Activated CD8-positive, alpha-beta memory T cell treated with anti-CD3 and anti-CD28 coated beads, Interleukin-2, amount 10 ng/mL, durations not matched to agents 7 days and 5 days (primary cell): ENCODE measurements at regions not wholly inside any gene's neighbourhood (a gene's known extent, or its start where the extent isn't known, plus 50 kb on each side); places are given as distances from the start of the nearest gene placed in this dataset.
"Not testable (repeated sequence)": the region's sequence is repeated elsewhere in the genome, so short reads cannot be mapped to it uniquely, and the experiment has no call there.

Source experiments
- ATAC-seq: fragments of 150-1000 bp; cut with Tn5 transposase; one replicate; pipeline ENCODE4 v1.10.0; 2021; ENCODE audit warnings: moderate library complexity
- CTCF ChIA-PET: fragments of 350-600 bp; sonication (Branson Sonifier 250); formaldehyde crosslinking; loops from one replicate; lab custom pipeline; 2021; ENCODE audit warnings: antibody characterized with exemption; lab: Charles Lee
- DNase-seq: peaks from one replicate; pipeline ENCODE4 v3.0.0-alpha.2; 2020
- H3K27ac Mint-ChIP-seq: one replicate; pipeline ENCODE4 v1.8.0; 2021; ENCODE audit warnings: mild to moderate bottlenecking, mixed read lengths
- H3K27me3 Mint-ChIP-seq: one replicate; pipeline ENCODE4 v1.8.0; 2021; ENCODE audit warnings: mixed read lengths
- H3K36me3 Mint-ChIP-seq: one replicate; pipeline ENCODE4 v1.8.0; 2021; ENCODE audit warnings: mild to moderate bottlenecking, mixed read lengths
- H3K4me1 Mint-ChIP-seq: one replicate; pipeline ENCODE4 v1.8.0; 2021; ENCODE audit warnings: mixed read lengths
- H3K4me3 Mint-ChIP-seq: one replicate; pipeline ENCODE4 v1.8.0; 2021; ENCODE audit warnings: mild to moderate bottlenecking, moderate library complexity, mixed read lengths
- H3K9me3 Mint-ChIP-seq: one replicate; pipeline ENCODE4 v1.8.0; 2022; ENCODE audit warnings: low read depth, mixed read lengths

DNA sequence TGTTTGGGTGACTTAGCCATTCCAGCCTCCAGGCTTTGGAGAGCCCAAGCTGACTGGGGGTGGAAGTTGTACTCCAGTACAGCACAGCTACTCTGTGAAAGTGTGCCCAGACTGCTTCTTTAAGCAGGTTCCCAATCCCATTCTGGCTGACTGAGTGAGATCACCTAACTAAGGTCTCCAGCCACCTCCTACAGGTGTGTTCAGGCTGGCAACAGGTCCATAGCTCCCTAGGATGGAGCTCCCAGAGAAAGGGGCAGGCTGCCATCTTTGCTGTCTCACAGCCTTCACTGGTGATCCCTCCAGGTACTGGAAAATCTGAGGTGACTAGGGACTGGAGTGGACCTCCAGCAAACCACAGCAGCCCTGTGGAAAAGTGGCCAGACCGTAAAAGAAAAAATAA lies 445.3 kb upstream of the KCNMB2 start:
- no peaks in the 10 kb centered on the region for H3K27me3 Mint-ChIP-seq
- no peaks in the 10 kb centered on the region for H3K4me1 Mint-ChIP-seq
- peaks cover 3% of the 10 kb centered on the region for H3K9me3 Mint-ChIP-seq
- no peaks in the 10 kb centered on the region for H3K36me3 Mint-ChIP-seq
- CTCF ChIA-PET: interaction anchor here (1.3 kb wide), 1 partner anchor 11 kb away, joined by 4 read pairs; no protein-coding TSS in a partner anchor
- no peak overlapping the region for H3K4me3 Mint-ChIP-seq
- DNase-seq (no peak), ATAC-seq (no peak)
- no peak overlapping the region for H3K27ac Mint-ChIP-seq

DNA sequence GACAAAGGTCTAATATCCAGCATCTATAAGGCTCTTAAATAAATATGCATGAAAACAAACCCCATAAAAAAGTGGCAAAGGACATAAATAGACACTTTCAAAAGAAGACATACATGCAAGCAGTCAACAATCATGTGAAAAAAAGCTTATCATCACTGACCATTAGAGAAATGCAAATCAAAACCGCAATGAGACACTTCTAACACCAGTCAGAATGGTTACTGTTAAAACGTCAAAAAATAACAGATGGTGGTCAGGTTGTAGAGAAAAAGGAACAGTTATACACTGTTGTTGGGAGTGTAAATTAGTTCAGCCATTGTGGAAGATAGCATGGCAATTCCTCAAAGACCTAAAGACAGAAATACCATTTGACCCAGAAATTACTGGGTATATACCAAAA lies 440.7 kb upstream of the KCNMB2 start:
- Mint-ChIP-seq H3K4me3 (no peak overlapping the region), H3K36me3 (no peaks in the 10 kb centered on the region), H3K27me3 (no peaks in the 10 kb centered on the region), H3K27ac (no peak overlapping the region), H3K4me1 (no peaks in the 10 kb centered on the region), H3K9me3 (peaks cover 3% of the 10 kb centered on the region)
- DNase-seq: no peak
- ATAC-seq: no peak
- CTCF ChIA-PET: no interaction called here

DNA sequence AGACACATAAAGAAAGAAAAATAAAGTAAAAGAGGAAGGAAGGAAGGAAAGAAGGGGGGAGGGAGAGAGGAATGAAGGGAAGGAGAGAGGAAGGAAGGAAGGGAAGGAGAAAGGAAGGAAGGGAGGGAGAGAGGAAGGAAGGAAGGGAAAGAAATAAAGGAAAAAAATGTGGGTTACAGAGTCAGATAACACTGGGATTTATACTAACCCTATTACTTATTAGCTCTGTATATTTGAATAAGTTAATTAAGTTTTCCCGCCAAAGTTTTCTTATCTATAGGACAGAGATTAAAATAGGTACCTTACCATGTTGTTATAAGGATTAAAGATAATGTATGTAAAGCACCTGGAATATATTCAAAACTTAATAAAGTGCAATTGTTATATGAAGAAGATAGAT lies 439.3 kb upstream of the KCNMB2 start:
- Mint-ChIP-seq H3K4me3 (no peak overlapping the region), H3K4me1 (no peaks in the 10 kb centered on the region), H3K9me3 (no peaks in the 10 kb centered on the region), H3K27ac (no peak overlapping the region), H3K27me3 (no peaks in the 10 kb centered on the region), H3K36me3 (no peaks in the 10 kb centered on the region)
- CTCF ChIA-PET: no interaction called here
- no peak for DNase-seq
- ATAC-seq: no peak

DNA sequence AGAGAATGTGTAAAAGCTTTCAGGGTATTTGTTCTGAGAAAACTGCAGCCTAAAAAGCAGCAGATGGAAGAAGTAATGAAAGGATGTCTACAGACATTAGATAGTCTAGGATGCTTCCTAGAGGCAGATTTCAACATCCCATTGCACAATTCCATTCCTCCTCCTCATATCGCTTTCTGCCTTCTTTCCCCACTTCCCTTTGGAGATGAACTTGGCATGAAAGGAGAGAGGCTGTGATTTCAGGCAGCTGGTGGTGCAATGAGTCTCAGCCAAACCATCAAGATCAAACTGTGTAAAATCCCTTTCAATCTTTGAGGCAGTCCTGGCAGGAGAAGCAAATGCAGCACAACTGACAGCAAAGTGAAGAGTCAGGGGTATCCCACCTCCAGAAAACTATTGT lies 438.7 kb upstream of the KCNMB2 start:
- no peak overlapping the region for H3K4me3 Mint-ChIP-seq
- H3K27ac Mint-ChIP-seq: no peak overlapping the region
- CTCF ChIA-PET: no interaction called here
- no peaks in the 10 kb centered on the region for H3K9me3 Mint-ChIP-seq
- DNase-seq: no peak
- no peaks in the 10 kb centered on the region for H3K4me1 Mint-ChIP-seq
- H3K36me3 Mint-ChIP-seq: no peaks in the 10 kb centered on the region
- no peak for ATAC-seq
- no peaks in the 10 kb centered on the region for H3K27me3 Mint-ChIP-seq

DNA sequence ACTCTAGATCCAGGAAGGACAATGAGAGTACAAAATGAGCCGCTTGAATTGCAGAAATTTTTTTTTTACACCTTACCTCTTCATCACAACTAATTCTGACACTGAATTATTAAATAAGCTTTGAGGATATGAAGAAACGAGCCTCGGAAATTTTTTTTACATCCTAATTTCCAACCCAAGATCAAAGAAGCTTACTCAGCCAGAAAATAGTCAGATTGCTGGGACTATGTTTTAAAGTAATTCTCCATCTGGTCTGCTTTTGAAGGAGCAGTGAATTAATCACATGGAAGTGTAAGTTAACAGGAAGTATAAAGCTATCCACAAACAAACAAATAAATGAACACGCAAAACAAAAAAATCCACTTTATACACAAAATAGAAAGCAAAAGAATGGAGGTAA lies 437.0 kb upstream of the KCNMB2 start:
- H3K9me3 Mint-ChIP-seq: no peaks in the 10 kb centered on the region
- H3K4me3 Mint-ChIP-seq: no peak overlapping the region
- no peaks in the 10 kb centered on the region for H3K4me1 Mint-ChIP-seq
- no peak for ATAC-seq
- CTCF ChIA-PET: no interaction called here
- no peaks in the 10 kb centered on the region for H3K27me3 Mint-ChIP-seq
- H3K27ac Mint-ChIP-seq: no peak overlapping the region
- no peaks in the 10 kb centered on the region for H3K36me3 Mint-ChIP-seq
- no peak for DNase-seq

DNA sequence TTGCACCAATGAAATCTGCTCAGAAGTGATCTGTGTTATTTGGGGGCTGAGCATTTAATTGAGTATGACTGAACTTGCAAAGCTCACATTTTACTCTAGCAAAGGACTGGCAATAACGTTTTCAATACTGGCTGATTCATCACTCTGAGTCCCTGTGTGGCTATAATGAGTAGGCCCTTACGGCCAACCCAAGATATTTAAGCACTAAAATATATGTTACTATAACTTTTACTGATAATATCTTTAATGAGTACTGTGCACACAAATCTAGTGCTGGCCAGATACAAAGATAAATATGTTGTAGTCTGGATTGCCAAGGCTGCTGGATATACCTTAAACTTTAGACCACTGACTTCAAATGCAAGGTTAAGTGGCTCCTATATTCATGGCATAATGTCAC lies 436.4 kb upstream of the KCNMB2 start:
- CTCF ChIA-PET: no interaction called here
- no peaks in the 10 kb centered on the region for H3K4me1 Mint-ChIP-seq
- H3K36me3 Mint-ChIP-seq: no peaks in the 10 kb centered on the region
- no peak overlapping the region for H3K4me3 Mint-ChIP-seq
- ATAC-seq (no peak), DNase-seq (no peak)
- H3K9me3 Mint-ChIP-seq: no peaks in the 10 kb centered on the region
- no peak overlapping the region for H3K27ac Mint-ChIP-seq
- H3K27me3 Mint-ChIP-seq: no peaks in the 10 kb centered on the region

DNA sequence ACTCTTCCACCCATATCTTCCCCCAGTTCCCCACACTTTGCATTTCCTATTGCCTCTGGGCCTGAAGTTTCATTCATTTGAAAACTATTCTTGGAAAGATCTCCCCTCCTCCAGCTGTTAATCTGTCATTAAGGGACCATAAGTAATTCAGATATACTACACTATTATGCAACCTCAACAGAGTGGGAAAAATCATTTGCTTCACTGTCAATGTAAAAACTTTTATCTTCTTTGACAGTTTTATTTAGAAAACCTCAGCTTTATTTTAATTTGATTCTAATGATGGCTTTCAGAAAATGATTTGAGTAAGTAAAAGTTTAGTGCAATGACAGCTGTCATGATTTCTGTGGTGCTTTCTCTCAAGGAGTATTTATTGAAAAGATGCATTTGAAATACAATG lies 435.3 kb upstream of the KCNMB2 start:
- no peaks in the 10 kb centered on the region for H3K9me3 Mint-ChIP-seq
- ATAC-seq: no peak
- no peak for DNase-seq
- CTCF ChIA-PET: interaction anchor here (1.2 kb wide), 1 partner anchor 10 kb away, joined by 4 read pairs; no protein-coding TSS in a partner anchor
- H3K27ac Mint-ChIP-seq: no peak overlapping the region
- no peaks in the 10 kb centered on the region for H3K4me1 Mint-ChIP-seq
- H3K36me3 Mint-ChIP-seq: no peaks in the 10 kb centered on the region
- H3K27me3 Mint-ChIP-seq: no peaks in the 10 kb centered on the region
- no peak overlapping the region for H3K4me3 Mint-ChIP-seq

DNA sequence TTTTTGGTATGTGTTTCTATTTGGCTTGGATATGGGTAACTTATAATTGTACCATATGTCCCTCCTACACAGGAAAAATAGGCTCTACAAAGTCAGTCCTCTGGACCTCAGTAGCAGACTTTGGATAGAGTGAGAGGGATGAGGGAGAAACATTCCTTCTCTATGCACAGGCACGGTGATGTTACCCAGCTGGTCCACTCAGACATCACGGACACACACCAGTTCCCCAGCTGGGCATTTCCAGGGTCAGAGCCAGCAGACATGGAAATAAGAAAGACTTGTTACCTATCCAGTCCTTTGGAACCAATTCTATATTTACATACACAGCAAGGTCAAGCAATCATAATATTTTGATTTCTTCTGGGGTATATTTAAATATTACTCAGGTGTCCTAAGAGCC lies 433.1 kb upstream of the KCNMB2 start:
- no peaks in the 10 kb centered on the region for H3K4me1 Mint-ChIP-seq
- CTCF ChIA-PET: no interaction called here
- no peak for DNase-seq
- no peaks in the 10 kb centered on the region for H3K9me3 Mint-ChIP-seq
- no peak overlapping the region for H3K27ac Mint-ChIP-seq
- ATAC-seq: no peak
- H3K36me3 Mint-ChIP-seq: no peaks in the 10 kb centered on the region
- H3K27me3 Mint-ChIP-seq: no peaks in the 10 kb centered on the region
- no peak overlapping the region for H3K4me3 Mint-ChIP-seq

DNA sequence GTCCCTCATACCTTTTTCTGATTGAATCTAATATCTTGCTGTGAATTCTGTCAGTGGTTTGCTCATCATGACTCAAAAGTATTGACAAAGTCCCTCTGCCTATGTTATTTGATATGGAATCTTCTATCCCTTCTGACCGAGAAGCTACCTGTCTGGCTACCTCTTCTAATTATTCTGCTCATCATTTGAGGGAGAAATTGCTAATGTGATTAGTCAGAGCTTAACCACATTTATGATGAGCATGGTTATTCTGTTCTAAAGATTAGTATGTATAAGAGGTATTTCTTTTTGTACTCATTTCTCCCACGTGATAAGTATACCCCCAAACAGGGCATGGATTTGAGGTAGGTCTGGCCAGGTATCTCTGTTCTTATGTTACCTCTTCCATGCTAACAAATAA lies 428.4 kb upstream of the KCNMB2 start:
- no peak for ATAC-seq
- Mint-ChIP-seq H3K4me1 (no peaks in the 10 kb centered on the region), H3K9me3 (no peaks in the 10 kb centered on the region), H3K36me3 (no peaks in the 10 kb centered on the region), H3K27me3 (no peaks in the 10 kb centered on the region), H3K27ac (no peak overlapping the region), H3K4me3 (no peak overlapping the region)
- CTCF ChIA-PET: no interaction called here
- DNase-seq: no peak

DNA sequence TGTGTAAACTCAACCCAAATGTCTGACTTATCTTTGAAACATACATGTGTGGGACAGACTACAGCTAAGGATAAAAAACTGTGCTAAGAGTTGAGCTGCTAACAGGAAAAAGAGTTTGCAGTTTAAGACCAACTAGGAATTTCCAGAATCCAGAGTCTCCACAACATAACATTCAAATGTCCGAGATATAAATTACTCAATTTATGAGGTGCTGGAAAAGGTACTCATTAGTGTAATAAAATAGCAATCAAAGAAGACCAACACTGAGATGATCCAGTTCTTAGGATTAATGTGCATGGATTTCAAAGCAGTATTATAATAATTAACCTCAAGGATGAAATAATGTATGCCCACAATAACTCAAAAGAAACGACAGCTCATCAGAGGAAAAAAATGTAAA lies 426.5 kb upstream of the KCNMB2 start:
- Mint-ChIP-seq H3K4me1 (no peaks in the 10 kb centered on the region), H3K4me3 (no peak overlapping the region), H3K27ac (no peak overlapping the region), H3K36me3 (no peaks in the 10 kb centered on the region), H3K27me3 (no peaks in the 10 kb centered on the region), H3K9me3 (no peaks in the 10 kb centered on the region)
- ATAC-seq (no peak), DNase-seq (no peak)
- CTCF ChIA-PET: interaction anchor here (1.1 to 1.2 kb wide), 2 partner anchors 17 to 472 kb away, joined by 3 read pairs; no protein-coding TSS in a partner anchor

DNA sequence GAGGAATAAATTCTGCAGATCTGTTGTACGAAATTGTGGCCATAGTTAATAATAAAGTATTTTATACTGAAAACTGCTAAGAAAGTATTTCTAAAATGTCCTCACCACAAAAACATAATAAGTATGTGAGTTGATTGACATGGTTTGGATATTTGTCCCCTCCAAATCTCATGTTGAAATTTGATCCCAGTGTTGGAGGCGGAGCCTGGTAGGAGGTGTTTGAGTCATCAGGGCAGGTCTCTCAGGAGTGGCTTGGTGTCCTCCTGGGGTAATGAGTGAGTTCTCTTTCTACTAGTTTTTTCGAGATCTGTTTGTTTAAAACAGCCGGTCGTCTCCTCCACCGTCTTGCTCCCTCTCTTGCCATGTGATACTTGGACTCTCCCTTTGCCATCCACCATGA lies 424.1 kb upstream of the KCNMB2 start:
- no peaks in the 10 kb centered on the region for H3K36me3 Mint-ChIP-seq
- H3K9me3 Mint-ChIP-seq: no peaks in the 10 kb centered on the region
- DNase-seq: no peak
- no peaks in the 10 kb centered on the region for H3K4me1 Mint-ChIP-seq
- H3K27ac Mint-ChIP-seq: no peak overlapping the region
- CTCF ChIA-PET: no interaction called here
- no peak for ATAC-seq
- no peaks in the 10 kb centered on the region for H3K27me3 Mint-ChIP-seq
- H3K4me3 Mint-ChIP-seq: no peak overlapping the region

DNA sequence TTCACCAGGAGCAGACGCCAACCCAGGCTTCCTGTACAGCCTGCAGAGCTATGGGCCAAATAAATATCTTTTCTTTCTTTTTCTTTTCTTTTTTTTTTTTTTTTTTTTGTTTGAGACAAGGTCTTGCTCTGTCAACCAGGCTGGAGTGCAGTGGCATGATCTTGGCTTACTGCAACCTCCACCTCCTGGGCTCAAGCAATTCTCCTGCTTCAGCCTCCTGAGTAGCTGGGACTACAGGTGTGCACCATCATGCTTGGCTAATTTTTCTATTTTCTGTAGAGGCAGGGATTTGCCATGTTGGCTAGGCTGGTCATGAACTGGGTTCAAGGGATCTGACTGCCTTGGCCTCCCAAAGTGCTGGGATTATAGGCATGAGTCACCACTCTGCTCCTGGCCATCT lies 423.7 kb upstream of the KCNMB2 start:
- H3K4me3 Mint-ChIP-seq, H3K36me3 Mint-ChIP-seq, H3K27ac Mint-ChIP-seq, H3K4me1 Mint-ChIP-seq, CTCF ChIA-PET, DNase-seq, H3K27me3 Mint-ChIP-seq, H3K9me3 Mint-ChIP-seq, ATAC-seq: not testable (repeated sequence)

DNA sequence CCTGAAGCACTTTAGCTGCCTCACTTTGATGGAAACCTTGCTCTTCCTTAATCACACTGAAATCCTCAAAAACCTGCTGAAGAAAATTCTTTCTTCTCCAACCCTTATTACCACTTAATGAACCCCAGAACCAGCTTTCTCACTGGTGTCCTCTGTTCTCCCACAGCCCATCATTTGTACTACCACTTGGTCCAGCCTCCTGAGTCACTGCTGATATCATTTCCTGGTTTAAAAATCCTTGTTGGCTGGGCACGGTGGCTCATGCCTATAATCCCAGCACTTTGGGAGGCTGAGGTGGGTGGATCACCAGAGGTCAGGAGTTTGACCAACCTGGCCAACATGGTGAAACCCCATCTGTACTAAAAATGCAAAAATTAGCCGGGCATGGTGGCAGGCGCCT lies 418.6 kb upstream of the KCNMB2 start:
- DNase-seq: no peak
- Mint-ChIP-seq H3K27me3 (no peaks in the 10 kb centered on the region), H3K4me1 (no peaks in the 10 kb centered on the region), H3K36me3 (no peaks in the 10 kb centered on the region), H3K4me3 (no peak overlapping the region), H3K9me3 (peaks cover 5% of the 10 kb centered on the region), H3K27ac (no peak overlapping the region)
- CTCF ChIA-PET: no interaction called here
- no peak for ATAC-seq

DNA sequence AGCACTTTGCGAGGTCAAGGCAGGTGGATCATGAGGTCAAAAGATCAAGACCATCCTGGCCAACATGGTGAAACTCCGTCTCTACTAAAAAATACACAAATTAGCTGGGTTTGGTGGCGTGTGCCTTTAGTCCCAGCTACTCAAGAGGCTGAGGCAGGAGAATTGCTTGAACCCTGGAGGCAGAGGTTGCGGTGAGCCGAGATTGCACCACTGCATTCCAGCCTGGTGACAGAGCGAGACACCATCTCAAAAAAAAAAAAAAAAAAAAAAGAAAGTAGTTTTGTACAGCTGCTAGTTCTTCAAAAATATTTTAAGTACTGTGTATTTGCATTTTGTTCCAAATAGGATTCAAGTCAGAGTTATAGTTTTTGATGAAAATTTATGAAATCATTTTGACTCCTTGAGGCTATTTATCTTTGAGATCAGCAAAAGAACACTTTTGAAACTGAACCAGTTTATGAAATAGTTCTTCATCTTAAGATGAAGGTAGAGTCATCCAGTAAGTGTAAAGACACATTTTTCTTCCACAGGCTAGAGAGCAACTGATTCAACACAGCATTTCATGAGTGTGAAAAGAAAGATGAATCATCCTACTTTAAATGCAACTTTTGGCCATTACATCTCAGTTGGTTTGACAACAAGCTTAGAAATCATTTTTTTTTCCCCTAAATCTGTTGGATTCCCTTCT lies 416.5 kb upstream of the KCNMB2 start:
- H3K4me1 Mint-ChIP-seq, CTCF ChIA-PET, H3K36me3 Mint-ChIP-seq, H3K27ac Mint-ChIP-seq, H3K4me3 Mint-ChIP-seq, ATAC-seq, H3K27me3 Mint-ChIP-seq, H3K9me3 Mint-ChIP-seq, DNase-seq: not testable (repeated sequence)

DNA sequence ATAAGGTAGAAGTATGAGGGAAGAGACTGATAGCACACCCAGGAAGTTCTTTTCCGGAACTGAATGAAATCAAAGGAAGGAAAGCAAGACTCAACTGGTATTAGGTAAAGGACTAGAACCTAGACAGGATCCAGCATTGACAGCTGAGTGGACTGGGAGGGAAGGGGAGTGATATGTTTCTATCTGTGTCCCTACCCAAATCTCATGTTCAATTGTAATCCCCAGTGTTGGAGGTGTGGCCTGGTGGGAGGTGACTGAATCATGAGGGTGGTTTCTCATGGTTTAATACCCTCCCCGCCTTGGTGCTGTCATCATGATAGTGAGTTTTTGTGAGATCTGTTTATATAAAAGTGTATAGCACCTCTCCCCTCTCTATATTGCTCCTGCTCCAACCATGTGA lies 415.9 kb upstream of the KCNMB2 start:
- peaks cover 5% of the 10 kb centered on the region for H3K9me3 Mint-ChIP-seq
- ATAC-seq (no peak), DNase-seq (no peak)
- no peaks in the 10 kb centered on the region for H3K36me3 Mint-ChIP-seq
- no peak overlapping the region for H3K27ac Mint-ChIP-seq
- H3K27me3 Mint-ChIP-seq: no peaks in the 10 kb centered on the region
- H3K4me1 Mint-ChIP-seq: no peaks in the 10 kb centered on the region
- CTCF ChIA-PET: no interaction called here
- no peak overlapping the region for H3K4me3 Mint-ChIP-seq
